H9 (cell line): ENCODE measurements at regions not wholly inside any gene's neighbourhood (a gene's known extent, or its start where the extent isn't known, plus 50 kb on each side); places are given as distances from the start of the nearest gene placed in this dataset.

Source experiments
- DNase-seq: peaks from one replicate; pipeline ENCODE4 v3.0.0-alpha.2; 2017
- H2AFZ ChIP-seq: one replicate; pipeline ENCODE4 v1.6.1; 2013; ENCODE audit warnings: mild to moderate bottlenecking, low read length, control low read depth, moderate library complexity
- H2AK5ac ChIP-seq: 2 replicates; pipeline ENCODE4 v1.6.1; 2013; ENCODE audit warnings: low read length, control low read depth, mixed read lengths; ENCODE audit not compliant: insufficient read length
- H2BK120ac ChIP-seq: one replicate; pipeline ENCODE4 v1.6.1; 2013; ENCODE audit warnings: low read depth, mild to moderate bottlenecking, low read length, control low read depth, inconsistent platforms; ENCODE audit not compliant: poor library complexity, severe bottlenecking
- H2BK12ac ChIP-seq: 2 replicates; pipeline ENCODE4 v1.6.1; 2013; ENCODE audit warnings: low read length, control low read depth, mixed read lengths, low read depth; ENCODE audit not compliant: insufficient read length
- H2BK15ac ChIP-seq: 2 replicates; pipeline ENCODE4 v1.6.1; 2013; ENCODE audit warnings: low read depth, low read length, control low read depth
- H2BK20ac ChIP-seq: one replicate; pipeline ENCODE4 v1.6.1; 2013; ENCODE audit warnings: low read depth, mild to moderate bottlenecking, low read length, control low read depth, inconsistent platforms; ENCODE audit not compliant: poor library complexity, severe bottlenecking
- H2BK5ac ChIP-seq: 2 replicates; pipeline ENCODE4 v1.6.1; 2013; ENCODE audit warnings: low read length, control low read depth, mixed read lengths; ENCODE audit not compliant: insufficient read length
- H3K14ac ChIP-seq: 2 replicates; pipeline ENCODE4 v1.6.1; 2013; ENCODE audit warnings: low read length, control low read depth; ENCODE audit not compliant: insufficient read depth
- H3K18ac ChIP-seq: 2 replicates; pipeline ENCODE4 v1.6.1; 2013; ENCODE audit warnings: low read depth, mild to moderate bottlenecking, mixed read lengths, low read length, control low read depth; ENCODE audit not compliant: insufficient read length
- H3K23ac ChIP-seq: 2 replicates; pipeline ENCODE4 v1.6.1; 2013; ENCODE audit warnings: low read length, control low read depth, mixed read lengths, low read depth; ENCODE audit not compliant: insufficient read length
- H3K23me2 ChIP-seq: 2 replicates; pipeline ENCODE4 v1.6.1; 2013; ENCODE audit warnings: low read depth, mild to moderate bottlenecking, mixed read lengths, low read length, control low read depth; ENCODE audit not compliant: insufficient read length, poor library complexity, severe bottlenecking
- H3K27ac ChIP-seq: 2 replicates; pipeline ENCODE4 v1.5.1; 2013; ENCODE audit warnings: low read length, control low read depth, mixed read lengths, low read depth; ENCODE audit not compliant: insufficient read length
- H3K27me3 ChIP-seq: 2 replicates; pipeline ENCODE4 v1.6.1; 2013; ENCODE audit warnings: low read length, control low read depth, inconsistent platforms; ENCODE audit not compliant: insufficient read depth
- H3K4ac ChIP-seq: 2 replicates; pipeline ENCODE4 v1.6.1; 2013; ENCODE audit warnings: low read depth, mild to moderate bottlenecking, control low read depth, inconsistent platforms, low read length, moderate library complexity
- H3K4me1 ChIP-seq: 2 replicates; pipeline ENCODE4 v1.6.1; 2013; ENCODE audit warnings: low read length, control low read depth, inconsistent platforms; ENCODE audit not compliant: insufficient read depth
- H3K4me2 ChIP-seq: 2 replicates; pipeline ENCODE4 v1.6.1; 2013; ENCODE audit warnings: low read length, control low read depth, mixed read lengths; ENCODE audit not compliant: insufficient read length, insufficient read depth
- H3K56ac ChIP-seq: 2 replicates; pipeline ENCODE4 v1.6.1; 2013; ENCODE audit warnings: low read depth, mild to moderate bottlenecking, mixed read lengths, low read length, control low read depth; ENCODE audit not compliant: insufficient read length
- H3K79me1 ChIP-seq: 2 replicates; pipeline ENCODE4 v1.6.1; 2013; ENCODE audit warnings: low read depth, mild to moderate bottlenecking, moderate library complexity, low read length, control low read depth, inconsistent platforms; ENCODE audit not compliant: insufficient read depth, poor library complexity, severe bottlenecking
- H3K79me2 ChIP-seq: 2 replicates; pipeline ENCODE4 v1.6.1; 2013; ENCODE audit warnings: low read length, control low read depth, inconsistent platforms; ENCODE audit not compliant: insufficient read depth
- H3K9ac ChIP-seq: 2 replicates; pipeline ENCODE4 v1.6.1; 2013; ENCODE audit warnings: low read length, control low read depth, mixed read lengths; ENCODE audit not compliant: insufficient read length; ENCODE audit errors: extremely low read depth
- H3K9me3 ChIP-seq: one replicate; pipeline ENCODE4 v1.6.1; 2013; ENCODE audit warnings: low read depth, low read length, inconsistent platforms; ENCODE audit not compliant: control insufficient read depth
- H3T11ph ChIP-seq: one replicate; pipeline ENCODE4 v1.6.1; 2013; ENCODE audit warnings: mild to moderate bottlenecking, low read length, control low read depth, inconsistent platforms
- H4K20me1 ChIP-seq: one replicate; pipeline ENCODE4 v1.6.1; 2013; ENCODE audit not compliant: control insufficient read depth, insufficient read length, insufficient read depth
- H4K5ac ChIP-seq: 2 replicates; pipeline ENCODE4 v1.6.1; 2013; ENCODE audit warnings: low read depth, mild to moderate bottlenecking, mixed read lengths, low read length, control low read depth; ENCODE audit not compliant: insufficient read length
- H4K8ac ChIP-seq: replicated peaks from 2 replicates; pipeline ENCODE4 v1.6.1; 2013; ENCODE audit warnings: low read length, control low read depth, mixed read lengths, low read depth; ENCODE audit not compliant: insufficient read length
- H4K91ac ChIP-seq: 2 replicates; pipeline ENCODE4 v1.6.1; 2013; ENCODE audit warnings: low read depth, mild to moderate bottlenecking, moderate library complexity, mixed read lengths, low read length, control low read depth; ENCODE audit not compliant: insufficient read length
- H3K27ac Mint-ChIP-seq, 3 experiments: 2 replicates in 2 of 3; 3 replicates in 1 of 3; pipeline ENCODE4 v1.8.0; 2020 to 2021; ENCODE audit warnings: mixed read lengths in 3 of 3, mild to moderate bottlenecking in 1 of 3, moderate library complexity in 1 of 3
- H3K27me3 Mint-ChIP-seq: 2 replicates; pipeline ENCODE4 v1.8.0; 2021; ENCODE audit warnings: low read depth, mild to moderate bottlenecking, moderate library complexity, mixed read lengths
- H3K36me3 Mint-ChIP-seq, 3 experiments: 2 replicates in 2 of 3; 3 replicates in 1 of 3; pipeline ENCODE4 v1.8.0; 2020 to 2021; ENCODE audit warnings: low read depth in 3 of 3, mixed read lengths in 3 of 3; ENCODE audit not compliant: insufficient read depth in 1 of 3
- H3K4me1 Mint-ChIP-seq, 2 experiments: 2 replicates each; pipeline ENCODE4 v1.8.0; 2020; ENCODE audit warnings: mixed read lengths in 2 of 2
- H3K4me3 Mint-ChIP-seq, 2 experiments: 2 replicates in 1 of 2; 3 replicates in 1 of 2; pipeline ENCODE4 v1.8.0; 2020 to 2021; ENCODE audit warnings: mild to moderate bottlenecking in 2 of 2, mixed read lengths in 2 of 2, moderate library complexity in 1 of 2
- H3K9me3 Mint-ChIP-seq, 2 experiments: 2 replicates in 1 of 2; 3 replicates in 1 of 2; pipeline ENCODE4 v1.8.0; 2020; ENCODE audit warnings: mild to moderate bottlenecking in 2 of 2, mixed read lengths in 2 of 2, moderate library complexity in 1 of 2
- WGBS: extraction: QIAGEN DNeasy Blood & Tissue Kit; methylation state at CpG from one replicate; pipeline ENCODE4 v1.1.7; 2013; ENCODE audit warnings: missing lambda C conversion rate, low lambda C conversion rate, mixed read lengths; ENCODE audit not compliant: insufficient read length; ENCODE audit errors: extremely low coverage; 5-methylcytosine and 5-hydroxymethylcytosine counted together
- TF ChIP-seq, protein P1 (sequence below): fragments of 200-600 bp; sonication (generic); conservative IDR thresholded peaks from 3 replicates; pipeline ENCODE4 v1.8.0; 2021; ENCODE audit warnings: antibody characterized with exemption, mild to moderate bottlenecking

DNA sequence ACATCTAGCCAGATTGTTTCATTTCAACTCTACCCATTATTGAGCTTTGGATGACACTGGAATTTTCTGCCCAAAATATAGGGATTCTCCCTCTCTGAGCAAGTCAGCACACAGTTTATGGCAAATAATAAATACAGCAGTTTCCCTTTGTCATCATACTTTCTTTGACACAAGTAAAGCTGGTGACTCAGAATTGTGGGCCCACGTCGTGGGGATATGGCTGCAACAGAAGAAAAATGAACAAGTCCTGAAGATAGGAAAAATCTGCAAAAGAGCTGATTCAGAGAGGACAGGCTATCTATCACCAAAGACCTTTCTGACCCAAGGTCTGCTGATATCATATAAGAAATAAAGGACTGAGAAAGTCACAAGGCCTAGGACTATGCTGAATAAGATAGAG, 236.3 kb upstream of the ZC3H12C start:
- H3K9me3 Mint-ChIP-seq = no peaks in the 10 kb centered on the region
- no peak overlapping the region for H4K5ac ChIP-seq
- H3K4ac ChIP-seq = no peak overlapping the region
- H3K4me3 Mint-ChIP-seq = no peak overlapping the region
- no peak overlapping the region for H2AK5ac ChIP-seq
- no peak for DNase-seq
- no peak overlapping the region for H2BK20ac ChIP-seq
- no peaks in the 10 kb centered on the region for H4K20me1 ChIP-seq
- H2BK15ac ChIP-seq = no peak overlapping the region
- no peak overlapping the region for H3K23ac ChIP-seq
- H4K91ac ChIP-seq = no peak overlapping the region
- no peaks in the 10 kb centered on the region for H3K79me2 ChIP-seq
- H3K18ac ChIP-seq = no peak overlapping the region
- H3K9ac ChIP-seq = no peak overlapping the region
- H3K4me1 ChIP-seq = no peaks in the 10 kb centered on the region
- no peaks in the 10 kb centered on the region for H3K27me3 ChIP-seq
- H3T11ph ChIP-seq = no peak overlapping the region
- H3K4me2 ChIP-seq = no peak overlapping the region
- TF ChIP-seq, protein P1, sequence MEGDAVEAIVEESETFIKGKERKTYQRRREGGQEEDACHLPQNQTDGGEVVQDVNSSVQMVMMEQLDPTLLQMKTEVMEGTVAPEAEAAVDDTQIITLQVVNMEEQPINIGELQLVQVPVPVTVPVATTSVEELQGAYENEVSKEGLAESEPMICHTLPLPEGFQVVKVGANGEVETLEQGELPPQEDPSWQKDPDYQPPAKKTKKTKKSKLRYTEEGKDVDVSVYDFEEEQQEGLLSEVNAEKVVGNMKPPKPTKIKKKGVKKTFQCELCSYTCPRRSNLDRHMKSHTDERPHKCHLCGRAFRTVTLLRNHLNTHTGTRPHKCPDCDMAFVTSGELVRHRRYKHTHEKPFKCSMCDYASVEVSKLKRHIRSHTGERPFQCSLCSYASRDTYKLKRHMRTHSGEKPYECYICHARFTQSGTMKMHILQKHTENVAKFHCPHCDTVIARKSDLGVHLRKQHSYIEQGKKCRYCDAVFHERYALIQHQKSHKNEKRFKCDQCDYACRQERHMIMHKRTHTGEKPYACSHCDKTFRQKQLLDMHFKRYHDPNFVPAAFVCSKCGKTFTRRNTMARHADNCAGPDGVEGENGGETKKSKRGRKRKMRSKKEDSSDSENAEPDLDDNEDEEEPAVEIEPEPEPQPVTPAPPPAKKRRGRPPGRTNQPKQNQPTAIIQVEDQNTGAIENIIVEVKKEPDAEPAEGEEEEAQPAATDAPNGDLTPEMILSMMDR = no peak
- no peak overlapping the region for H2AFZ ChIP-seq
- no peak overlapping the region for H2BK120ac ChIP-seq
- H3K79me1 ChIP-seq = no peaks in the 10 kb centered on the region
- no peaks in the 10 kb centered on the region for H3K9me3 ChIP-seq
- no peaks in the 10 kb centered on the region for H3K27me3 Mint-ChIP-seq
- no peak overlapping the region for H3K27ac Mint-ChIP-seq
- no CpG with 5 or more reads among the region's 2 CpGs for WGBS
- no peak overlapping the region for H4K8ac ChIP-seq
- H3K56ac ChIP-seq = no peak overlapping the region
- H3K27ac ChIP-seq = no peak overlapping the region
- no peak overlapping the region for H2BK12ac ChIP-seq
- no peak overlapping the region for H2BK5ac ChIP-seq
- H3K23me2 ChIP-seq = no peaks in the 10 kb centered on the region
- no peaks in the 10 kb centered on the region; a peak in 1 of 4 replicates for H3K4me1 Mint-ChIP-seq
- H3K14ac ChIP-seq = no peak overlapping the region
- H3K36me3 Mint-ChIP-seq = no peaks in the 10 kb centered on the region
